Fibroblast of skin of right quadriceps (primary cell): ENCODE measurements at regions not wholly inside any gene's neighbourhood (a gene's known extent, or its start where the extent isn't known, plus 50 kb on each side); places are given as distances from the start of the nearest gene placed in this dataset.
A peak's percentile ranks its signal among the peaks of the same experiment; 100 is the strongest.
"Not testable (repeated sequence)": the region's sequence is repeated elsewhere in the genome, so short reads cannot be mapped to it uniquely, and the experiment has no call there.

ENCODE experiments used
- DNase-seq: peaks from one replicate; pipeline ENCODE4 v3.0.0-alpha.2; 2013

DNA sequence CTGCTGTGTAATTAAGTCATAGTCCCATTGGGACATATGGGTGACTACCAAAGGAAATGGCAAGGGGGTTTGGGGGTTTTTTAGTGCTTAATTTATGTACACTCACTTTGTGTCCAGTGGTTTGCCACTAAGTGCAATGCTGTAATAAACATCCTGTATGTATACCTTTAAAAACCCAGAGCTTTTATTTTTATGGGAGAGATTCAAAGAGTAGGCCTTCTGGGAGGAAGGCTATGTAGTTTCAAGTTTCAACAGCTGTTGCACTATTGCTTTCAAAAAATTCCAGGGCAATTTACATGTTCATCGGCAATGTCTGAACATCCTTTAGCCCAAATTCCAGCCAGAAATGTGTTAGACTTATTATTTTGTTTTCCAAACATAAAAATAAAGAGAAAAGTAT, 744.7 kb downstream of the XPNPEP1 start:
- DNase-seq: no peak

DNA sequence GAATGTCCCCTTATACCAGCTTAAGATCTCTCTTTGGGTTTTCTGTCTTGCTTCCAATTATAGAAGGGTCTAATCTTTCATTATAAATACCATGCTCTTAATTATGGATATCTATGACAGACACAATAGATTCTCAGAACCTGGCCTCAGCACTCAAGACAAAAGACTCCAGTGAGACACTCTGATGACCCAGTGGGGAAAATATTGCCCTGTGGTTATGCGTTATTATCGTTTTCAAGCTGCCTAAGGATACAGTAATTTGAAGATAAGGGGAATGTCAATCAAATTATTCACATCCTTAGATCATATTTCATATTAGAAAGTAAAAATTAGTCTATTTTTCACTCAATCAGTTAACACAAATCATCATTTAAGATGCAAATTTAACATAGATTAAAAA, 748.8 kb downstream of the XPNPEP1 start:
- DNase-seq: no peak

DNA sequence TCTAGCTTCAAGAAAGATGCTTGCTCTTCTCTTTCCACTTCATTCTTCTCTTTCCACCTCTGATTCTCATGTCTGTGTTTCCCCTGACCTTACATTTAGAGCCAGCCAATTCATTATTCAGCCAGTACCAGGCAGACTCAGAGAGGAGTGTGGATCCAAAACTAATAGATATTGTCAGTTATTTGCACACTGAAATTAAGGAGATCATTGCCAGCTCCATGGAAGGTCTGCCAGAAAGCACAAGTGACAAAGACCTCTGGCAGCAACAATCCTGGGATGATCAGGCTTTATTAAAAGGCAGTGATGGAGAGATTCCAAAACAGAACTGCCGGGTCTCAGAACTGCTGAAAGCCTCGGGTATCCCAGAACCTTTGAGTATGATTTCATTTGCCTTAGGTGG, 749.4 kb downstream of the XPNPEP1 start:
- no peak for DNase-seq

DNA sequence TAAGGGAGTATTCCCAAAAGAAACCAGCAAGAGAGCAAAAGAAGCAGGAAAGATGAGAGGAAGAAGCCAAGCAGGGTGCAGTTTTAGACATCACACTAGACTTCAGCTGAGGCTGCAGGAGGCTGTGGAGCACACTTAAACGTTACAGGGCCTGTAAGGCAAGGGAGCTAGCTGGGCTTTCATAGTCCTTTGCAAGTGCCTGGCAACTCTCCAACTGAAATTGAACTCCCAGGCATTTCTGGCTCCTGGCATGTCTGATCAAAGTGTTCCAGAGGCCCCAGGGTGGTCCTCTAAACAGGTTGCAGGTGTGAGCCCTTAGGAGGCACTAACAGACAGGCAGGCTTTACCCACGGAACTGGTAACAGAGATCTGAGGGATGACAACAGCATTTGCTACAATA, 750.2 kb downstream of the XPNPEP1 start:
- DNase-seq: no peak

DNA sequence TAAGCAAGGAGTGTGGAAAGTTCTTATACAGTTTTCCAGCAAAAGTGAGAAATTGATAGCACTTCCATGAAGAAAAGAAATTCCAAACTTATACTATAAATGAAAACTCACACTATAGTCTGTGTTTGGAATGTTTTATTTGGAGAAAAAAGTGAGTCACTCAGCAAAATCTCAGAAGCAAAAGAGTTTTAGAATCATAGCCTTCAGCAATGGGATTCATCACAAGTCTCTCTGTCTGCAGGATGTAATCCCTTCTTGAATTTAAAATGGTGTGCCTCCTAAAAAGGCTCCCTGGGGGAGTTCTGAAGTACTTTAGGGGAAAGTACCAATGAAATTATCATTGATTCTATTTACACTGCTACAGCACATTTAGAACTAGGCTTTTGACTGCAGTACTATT, 756.4 kb downstream of the XPNPEP1 start:
- DNase-seq: no peak

DNA sequence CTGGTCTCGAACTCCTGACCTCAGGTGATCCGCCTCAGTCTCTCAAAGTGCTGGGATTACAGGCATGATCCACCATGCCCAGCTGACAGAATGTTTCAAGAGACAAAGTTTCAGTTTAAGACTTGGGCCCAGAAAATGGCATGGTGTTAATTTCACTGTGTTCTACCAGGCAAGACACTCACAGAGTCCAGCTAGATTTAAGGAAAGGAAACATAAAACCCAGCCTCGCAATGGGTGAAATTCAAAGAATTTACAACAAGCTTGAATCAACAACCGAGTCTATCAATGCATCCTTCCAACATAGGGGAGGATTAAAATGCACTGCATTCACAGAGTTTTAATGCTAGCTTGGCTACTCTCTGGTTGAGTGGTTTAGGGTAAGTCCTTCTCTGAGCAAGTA, 764.0 kb downstream of the XPNPEP1 start:
- DNase-seq: no peak

DNA sequence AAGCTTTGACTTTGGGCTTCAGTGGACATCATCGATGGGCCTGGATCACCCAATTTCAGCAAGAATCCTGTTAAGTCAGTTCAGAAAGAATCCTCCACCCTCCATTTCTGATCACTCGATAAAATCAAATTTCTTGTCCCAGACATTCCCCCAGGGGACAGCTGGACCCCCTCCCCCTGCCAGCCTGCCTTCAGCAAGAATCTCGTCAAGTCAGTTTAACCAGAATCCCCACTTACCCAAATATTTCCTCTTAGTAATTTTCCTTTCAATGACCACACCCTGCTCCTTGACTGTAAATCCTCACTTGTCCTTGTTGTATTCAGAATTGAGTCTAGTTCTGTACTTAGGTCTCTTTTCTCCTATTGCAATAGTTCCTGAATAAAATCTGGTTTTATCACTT, 766.9 kb downstream of the XPNPEP1 start:
- no peak for DNase-seq

DNA sequence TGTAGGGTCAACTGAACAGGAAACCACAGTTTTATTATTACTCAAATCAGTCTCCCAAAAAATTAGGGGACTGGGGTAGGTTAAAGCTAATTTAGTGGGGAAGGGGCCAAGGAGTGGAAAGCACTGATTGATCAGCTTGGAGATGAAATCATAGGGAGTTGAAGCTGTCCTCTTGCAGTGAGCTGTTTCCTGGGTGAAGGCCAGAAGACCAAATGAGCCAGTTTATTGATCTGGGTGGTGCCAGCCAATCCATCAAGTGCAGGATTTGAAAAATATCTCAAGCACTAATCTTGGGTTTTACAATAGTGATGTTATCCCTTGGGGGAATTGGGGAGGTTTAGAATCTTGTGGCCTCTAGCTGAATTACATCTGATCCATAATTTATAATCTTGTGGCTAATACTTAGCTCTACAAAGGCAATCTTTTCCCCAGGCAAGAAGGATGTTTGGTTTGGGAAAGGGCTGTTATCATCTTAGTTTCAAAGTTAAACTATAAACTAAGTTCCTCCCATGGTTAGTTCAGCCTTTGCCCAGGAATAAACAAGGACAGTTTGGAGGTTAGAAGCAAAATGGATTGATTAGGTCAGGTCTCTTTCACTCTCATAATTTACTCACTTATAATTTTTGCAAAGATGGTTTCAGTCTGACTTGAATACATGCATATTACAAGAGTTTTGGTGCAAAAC, 773.5 kb downstream of the XPNPEP1 start:
- DNase-seq: no peak

DNA sequence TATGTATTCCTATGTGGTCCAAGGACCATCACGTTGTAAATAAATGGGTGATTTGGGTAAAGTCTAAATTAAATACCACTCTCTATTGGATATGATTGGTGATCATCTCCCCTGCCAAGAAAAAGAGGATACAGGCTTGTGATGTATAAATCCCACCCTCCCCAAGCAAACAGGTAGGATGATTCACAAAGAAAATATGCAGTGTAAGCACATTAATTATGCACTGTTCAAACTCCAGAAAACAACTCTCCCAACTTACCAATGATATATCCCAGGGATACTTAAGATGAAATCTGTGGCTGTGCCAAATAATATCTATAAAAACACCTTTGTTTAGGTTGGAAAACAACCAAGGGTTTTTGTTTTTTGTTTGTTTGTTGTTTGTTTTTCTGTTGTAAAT, 795.9 kb downstream of the XPNPEP1 start:
- DNase-seq: no peak

DNA sequence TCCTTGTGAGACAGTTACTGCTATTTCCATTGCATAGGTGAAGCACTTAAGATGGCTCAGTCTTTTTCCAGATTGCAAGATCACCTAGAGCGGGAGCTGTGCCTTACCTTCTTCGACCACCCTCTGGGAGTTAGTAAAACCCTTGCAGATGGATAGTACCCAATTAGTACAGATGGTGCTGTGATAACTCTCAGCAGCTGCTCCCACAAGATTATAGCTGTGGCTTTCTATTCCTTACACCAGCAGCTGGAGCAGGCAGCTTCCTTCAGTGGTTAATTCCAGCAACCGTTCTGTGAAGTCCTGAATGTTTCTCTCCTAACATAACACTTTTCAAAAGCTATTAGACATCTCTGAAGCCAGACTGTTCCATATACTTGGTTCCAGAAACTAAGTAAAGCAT, 796.8 kb downstream of the XPNPEP1 start:
- DNase-seq: no peak

DNA sequence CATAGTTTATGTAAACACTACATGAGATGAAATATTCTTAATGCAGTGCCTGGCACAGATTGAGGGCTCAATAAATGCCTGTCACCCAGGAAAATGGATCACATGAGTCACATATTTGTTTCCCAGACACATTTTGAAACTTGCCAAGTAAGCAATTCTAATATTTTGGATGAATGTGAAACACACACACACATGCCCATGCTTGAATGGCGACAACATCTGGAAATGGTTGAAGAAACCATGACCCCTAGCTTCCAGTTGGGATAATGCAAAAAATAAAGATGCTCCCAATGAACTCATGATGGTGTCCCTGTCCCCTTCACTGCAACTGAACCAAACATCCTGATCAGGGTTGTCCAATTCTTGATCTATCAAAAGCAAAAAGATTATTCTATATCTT, 797.3 kb downstream of the XPNPEP1 start:
- no peak for DNase-seq

DNA sequence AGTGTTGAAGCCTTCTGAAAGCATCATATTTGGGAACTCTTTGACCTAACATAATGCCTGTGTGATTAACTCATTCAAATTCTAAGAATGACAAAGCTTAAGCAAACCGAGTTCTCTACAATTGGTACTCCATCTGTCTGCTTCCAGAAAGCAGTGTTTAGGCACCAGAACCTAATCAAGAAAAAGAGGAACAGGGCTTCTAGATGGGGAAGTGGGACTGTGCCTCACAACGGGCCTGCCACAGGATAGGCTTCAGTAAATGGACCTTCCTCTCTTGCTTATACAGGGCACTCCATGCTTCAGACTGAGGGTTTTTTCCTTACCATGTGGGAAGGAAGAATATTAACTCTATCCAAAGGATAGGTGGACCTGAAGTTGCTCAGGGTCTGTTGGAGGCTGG, 808.1 kb downstream of the XPNPEP1 start:
- DNase-seq: no peak

DNA sequence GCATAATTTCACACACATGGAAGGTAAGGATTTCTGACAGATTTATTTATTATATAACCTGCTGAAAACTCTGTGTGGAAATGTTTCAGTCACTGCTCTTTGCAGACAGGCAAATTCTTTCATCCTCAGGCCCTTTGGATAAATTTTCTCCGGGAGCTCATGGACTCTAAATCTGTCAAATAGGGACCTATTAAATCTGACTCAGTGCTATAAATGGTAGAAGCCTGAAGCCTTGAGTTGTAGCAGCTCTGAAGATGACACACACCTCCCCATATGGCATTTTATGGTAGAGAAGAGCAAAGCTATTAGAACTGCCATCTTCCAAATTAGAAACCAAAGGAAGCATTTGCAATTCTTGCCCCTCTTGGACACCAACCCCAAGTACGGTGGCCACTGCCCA, 808.7 kb downstream of the XPNPEP1 start:
- DNase-seq: no peak

DNA sequence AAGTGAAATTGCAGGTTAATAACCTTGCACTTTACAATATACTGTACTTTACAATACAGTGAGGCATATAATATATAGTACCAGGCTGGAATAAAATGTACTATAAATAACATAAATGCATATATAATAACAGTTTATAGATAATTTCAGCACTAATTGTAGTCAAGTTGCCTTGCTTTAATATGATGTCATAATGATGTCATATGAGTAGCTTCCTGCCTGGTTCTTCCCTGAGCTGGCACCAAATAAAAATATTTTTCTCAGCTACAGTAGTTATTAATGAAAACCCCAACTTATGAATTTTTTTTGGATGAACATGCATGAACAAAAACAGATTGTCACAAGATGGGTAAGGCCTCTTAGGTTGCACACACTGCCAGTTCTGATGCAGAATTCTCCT, 816.7 kb downstream of the XPNPEP1 start:
- no peak for DNase-seq

DNA sequence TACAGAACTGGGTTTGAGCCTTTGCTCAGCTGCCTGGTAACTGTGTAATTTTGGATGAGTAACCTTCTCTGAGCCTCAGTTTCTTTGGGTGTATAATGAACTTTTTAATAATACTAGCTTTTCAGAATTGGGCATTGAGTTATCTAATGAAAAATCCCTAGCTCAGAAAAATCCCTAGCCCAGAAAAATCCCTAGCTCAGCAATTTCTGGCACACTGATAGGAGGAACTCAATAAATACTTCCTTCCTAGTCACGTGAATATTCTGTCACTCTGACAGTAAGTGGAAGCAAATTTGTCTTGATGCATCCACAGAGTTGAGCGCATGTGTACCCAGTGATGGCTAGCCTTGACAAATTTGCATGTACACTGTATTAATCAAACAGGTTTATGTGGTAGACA, 817.6 kb downstream of the XPNPEP1 start:
- DNase-seq: no peak

DNA sequence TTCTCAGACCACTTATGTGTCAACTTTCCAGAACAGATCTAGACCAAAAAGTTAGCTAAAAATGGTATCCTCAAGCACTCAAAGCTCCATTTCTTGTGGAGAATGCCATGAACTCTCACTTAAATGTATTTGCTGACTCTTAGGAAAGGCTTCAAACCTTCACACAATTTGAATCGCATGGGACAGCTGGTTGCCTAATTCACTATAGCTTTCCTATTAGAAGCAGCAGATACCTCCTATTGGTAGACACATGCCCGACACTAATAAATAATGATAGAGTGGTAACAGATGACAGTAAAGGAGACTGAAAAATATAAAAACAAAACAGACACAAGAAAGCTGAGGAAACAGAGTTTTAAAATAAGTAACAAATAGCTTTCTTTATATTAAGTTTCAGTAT, 818.5 kb downstream of the XPNPEP1 start:
- DNase-seq: no peak

DNA sequence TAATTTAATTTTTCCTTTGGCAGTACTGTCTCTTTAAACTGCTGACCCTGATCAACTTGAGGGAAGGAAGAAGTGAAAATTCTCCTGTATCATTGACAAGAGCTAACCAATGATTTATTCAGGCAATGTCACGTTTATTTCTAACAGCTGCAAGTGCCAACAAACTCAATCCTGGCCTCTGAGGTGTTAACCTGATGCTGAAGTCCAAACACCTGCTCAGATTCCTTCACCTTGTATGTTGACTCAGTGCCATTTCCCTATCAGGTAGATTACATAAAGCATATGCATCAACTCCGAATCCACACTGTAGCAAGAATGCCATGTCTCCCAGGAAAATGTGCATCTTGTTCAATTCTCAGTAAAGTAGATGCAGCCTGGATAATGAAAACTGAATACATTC, 820.0 kb downstream of the XPNPEP1 start:
- no peak for DNase-seq

DNA sequence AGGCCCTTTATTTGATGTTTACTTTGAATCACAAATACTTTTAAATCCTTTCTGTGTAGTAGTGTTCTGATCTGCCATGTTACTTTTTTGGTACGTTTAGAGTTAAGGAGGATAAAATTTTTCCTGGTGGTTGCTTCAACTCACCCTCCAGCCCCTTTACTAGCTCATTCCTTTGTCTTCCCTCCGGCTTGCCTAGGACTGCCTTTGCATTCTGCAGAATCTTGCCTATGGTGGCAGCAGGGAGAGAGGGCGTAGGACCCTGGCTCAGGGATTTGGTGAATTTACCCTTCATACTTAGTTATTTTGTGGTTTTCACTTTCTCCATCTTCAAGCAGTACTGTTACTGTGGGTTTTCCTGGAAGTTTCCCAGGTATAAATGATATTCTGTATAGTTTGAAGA, 833.5 kb downstream of the XPNPEP1 start:
- no peak for DNase-seq

DNA sequence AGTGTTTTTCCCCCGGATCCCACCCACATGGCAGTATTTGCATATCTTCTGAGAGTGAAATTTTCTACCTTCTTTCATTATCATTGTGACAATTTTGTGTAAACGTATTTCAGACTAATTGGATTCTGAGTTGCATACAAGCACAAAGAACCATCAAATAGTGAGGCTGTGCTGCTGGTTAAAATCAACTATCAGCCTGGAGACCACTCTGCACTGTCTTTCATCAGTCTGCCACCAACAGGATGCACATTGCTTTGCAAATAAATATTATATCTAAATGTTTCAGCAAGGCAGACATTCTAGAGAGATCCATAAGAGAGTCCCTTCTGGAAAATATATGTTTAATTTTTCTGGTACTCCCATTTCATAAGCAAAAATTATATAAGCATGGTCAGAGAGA, 851.8 kb downstream of the XPNPEP1 start:
- DNase-seq: no peak

DNA sequence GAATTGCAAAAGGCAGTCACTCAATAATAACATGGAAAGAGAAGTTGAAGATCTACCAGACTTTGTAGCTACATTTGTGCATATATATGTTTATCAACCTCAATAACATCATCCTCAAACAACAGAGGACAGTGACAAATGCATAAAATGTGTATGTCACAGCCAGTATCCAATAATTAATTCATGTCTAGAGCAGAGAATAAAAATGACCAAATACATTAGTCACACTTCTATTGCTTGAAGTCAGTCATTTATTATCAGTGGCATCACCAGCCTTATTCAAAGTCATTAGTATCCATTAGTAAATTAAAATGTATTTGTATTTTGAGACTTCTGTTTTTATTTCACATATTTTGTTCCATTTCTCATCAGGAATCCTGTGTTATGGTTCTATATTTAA, 852.8 kb downstream of the XPNPEP1 start:
- DNase-seq: no peak

DNA sequence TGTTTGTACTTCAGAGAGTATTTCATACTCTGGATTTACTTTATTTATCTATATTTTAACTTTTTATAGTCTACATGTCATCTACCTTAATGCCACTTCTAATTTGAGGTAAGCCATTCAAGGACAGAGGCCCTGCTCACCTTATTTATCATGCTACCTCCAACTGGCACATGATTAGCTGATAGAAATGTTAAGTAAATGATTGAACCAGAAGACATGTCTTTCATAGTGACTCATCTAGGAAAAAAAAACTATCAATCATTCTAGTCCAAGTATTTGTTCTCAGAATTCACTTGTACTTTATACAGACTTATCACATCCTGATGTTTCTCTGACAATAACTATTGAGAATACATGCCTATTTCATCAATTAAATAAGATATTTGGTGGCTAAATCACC, 856.3 kb downstream of the XPNPEP1 start:
- no peak for DNase-seq

DNA sequence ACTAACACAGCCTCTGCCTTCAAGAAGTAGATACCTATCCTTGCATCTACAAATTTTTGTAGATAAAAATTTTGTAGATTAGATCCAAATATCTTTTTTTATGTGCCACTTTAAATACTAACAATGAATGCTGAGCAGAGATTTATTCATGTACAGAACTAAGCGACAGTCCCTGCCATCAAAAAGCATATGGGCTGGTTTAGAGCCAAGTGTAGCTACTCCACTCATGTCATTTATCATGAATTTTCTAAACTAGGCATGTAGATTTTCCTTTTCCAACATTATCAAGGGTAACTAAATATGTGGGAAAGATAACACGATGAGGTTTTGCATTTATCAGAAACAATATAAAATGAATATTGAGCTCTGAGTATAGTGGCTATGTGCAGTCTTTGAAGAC, 857.5 kb downstream of the XPNPEP1 start:
- DNase-seq: no peak

DNA sequence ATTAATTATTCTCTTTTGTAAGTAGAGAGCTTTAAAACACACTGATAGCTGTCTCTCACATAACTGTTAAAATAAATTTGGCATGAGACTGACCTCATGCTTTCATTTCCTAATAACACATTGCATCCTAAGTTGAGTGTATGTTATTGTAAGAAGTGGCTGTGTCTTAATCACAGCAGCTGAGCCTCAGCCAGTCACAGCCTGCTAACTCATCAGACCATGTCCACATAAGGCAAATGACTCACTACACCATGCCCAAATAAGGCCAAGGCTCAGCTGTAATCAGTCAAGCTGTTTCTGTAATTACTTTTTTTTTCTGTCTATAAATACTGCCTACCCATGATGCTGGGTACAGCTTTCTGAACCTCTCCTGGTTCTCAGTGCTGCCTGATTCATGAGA, 860.9 kb downstream of the XPNPEP1 start:
- DNase-seq: peak; percentile 22

DNA sequence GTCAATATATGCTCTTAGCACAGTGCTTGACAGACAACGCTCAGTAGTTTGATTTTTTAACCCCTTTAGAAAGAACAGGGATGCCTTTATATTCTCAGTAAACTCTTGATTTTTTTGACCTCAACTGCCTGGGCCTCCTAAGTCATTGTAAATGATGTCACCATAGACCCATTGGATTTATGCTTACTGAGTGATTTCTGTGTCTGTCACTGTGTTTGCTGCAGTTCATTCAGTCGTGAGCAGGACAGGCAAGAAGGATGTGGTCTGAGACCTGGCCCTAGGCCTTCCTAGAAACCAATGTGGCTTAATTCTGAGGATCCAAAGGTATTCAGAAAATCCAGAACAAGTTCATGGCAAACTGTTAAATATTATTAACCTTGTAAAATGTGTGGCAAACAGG, 868.1 kb downstream of the XPNPEP1 start:
- DNase-seq: no peak

DNA sequence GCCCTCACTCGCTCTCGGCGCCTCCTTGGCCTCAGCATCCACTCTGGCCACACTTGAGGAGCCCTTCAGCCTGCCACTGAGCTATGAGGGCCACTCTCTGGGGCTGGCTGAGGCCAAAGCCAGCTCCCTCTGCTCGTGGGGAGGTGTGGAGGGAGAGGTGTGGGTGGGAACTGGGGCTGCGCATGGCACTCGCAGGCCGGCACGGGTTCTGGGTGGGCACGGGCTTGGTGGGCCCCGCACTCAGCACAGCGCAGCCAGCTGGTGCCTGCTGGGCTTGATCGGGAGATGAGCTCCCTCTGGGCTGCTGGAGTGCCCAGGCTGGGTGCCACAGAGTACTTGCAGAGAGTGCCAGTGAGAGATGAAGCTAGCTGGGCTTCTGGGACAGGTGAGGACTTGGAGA, 875.5 kb downstream of the XPNPEP1 start:
- DNase-seq: no peak

DNA sequence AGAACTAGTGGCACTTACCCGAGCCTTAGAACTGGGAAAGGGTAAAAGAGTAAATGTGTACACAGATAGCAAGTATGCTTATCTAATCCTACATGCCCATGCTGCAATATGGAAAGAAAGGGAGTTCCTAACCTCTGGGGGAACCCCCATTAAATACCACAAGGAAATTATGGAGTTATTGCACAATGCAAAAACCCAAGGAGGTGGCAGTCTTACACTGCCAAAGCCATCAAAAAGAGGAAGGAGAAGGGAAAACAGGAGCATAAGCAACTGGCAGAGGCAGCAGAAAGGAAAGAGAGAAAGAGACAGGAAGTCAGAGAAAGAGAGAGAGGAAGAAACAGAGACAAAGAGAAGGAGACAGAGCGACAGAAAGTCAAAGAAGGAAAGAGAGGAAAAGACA, 876.9 kb downstream of the XPNPEP1 start:
- DNase-seq: not testable (repeated sequence)
